ENCODE measurements at regions not wholly inside any gene's neighbourhood (a gene's known extent, or its start where the extent isn't known, plus 50 kb on each side); places are given as distances from the start of the nearest gene placed in this dataset.

DNA sequence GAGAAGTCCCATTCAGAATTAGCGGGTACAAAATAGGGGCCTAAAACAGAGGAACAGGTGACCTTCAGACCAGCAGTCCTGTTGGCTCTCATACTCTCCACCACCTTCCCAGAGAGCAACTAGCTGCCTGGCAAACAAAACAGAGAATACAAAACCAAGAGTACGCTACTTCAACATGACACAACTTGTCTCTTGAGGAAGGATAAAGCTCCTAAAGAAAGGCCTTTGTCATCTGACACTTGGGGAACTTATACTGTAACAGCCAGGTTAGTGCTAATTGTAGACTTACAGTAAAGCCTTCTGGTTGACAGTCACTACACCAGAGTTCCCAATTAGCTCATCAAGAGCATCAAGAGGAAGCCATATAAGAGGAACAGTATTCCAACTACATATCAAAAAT lies 282.1 kb upstream of the NT5C1B start:
- BruUV-seq (replicated peaks): no TSS peak
- ChIA-PET CTCF (no interaction called here), POLR2A (no interaction called here)
- no peak overlapping the region for H3K27ac ChIP-seq (ENCODE audit: insufficient read depth, low read depth, low read length)
- no peak overlapping the region for H3K4me2 ChIP-seq (ENCODE audit: insufficient read depth, low read length)
- intact Hi-C loops (cut with micrococcal nuclease) (loop anchor here (10.0 kb wide), 1 partner anchor 347 kb away; no protein-coding TSS in a partner anchor), dilution Hi-C loops (cut with MboI; ENCODE audit: extremely low pct_ligation_motif_present, low sequenced_read_pairs) (no loop called here)
- no peaks in the 10 kb centered on the region for H3K27me3 ChIP-seq (ENCODE audit: control insufficient read depth in 2 of 2, insufficient read depth in 2 of 2, low read length in 2 of 2)
- H3K4me3 ChIP-seq (replicated peaks in 1 of 3; ENCODE audit: insufficient read depth in 1 of 3, low read depth in 1 of 3, low read length in 3 of 3): no peak overlapping the region
- H2AFZ ChIP-seq (ENCODE audit: low read depth, low read length): no peak overlapping the region
- no peaks in the 10 kb centered on the region for H3K36me3 ChIP-seq (ENCODE audit: control insufficient read depth in 2 of 2, extremely low read depth in 1 of 2, insufficient read depth in 2 of 2, low read length in 2 of 2)
- H4K20me1 ChIP-seq (replicated peaks; ENCODE audit: control insufficient read depth, extremely low read depth, insufficient read depth, low read length): no peaks in the 10 kb centered on the region
- no peaks in the 10 kb centered on the region for H3K79me2 ChIP-seq (ENCODE audit: control insufficient read depth, insufficient read depth, low read length)
- no peaks in the 10 kb centered on the region for H3K9me3 ChIP-seq (replicated peaks; ENCODE audit: control insufficient read depth, insufficient read depth, low read length)
- no peak for TF ChIP-seq GATA2 (IDR thresholded peaks at IDR 0.05; ENCODE audit: insufficient read depth, insufficient read length, low read depth, low read length)
- no peak for TF ChIP-seq MYC (IDR thresholded peaks at IDR 0.05; ENCODE audit: low read depth, low read length)
- TF ChIP-seq MAX (IDR thresholded peaks at IDR 0.05; ENCODE audit: insufficient read depth, insufficient read length): no peak
- no peak for TF ChIP-seq POLR2AphosphoS5 (IDR thresholded peaks at IDR 0.05; ENCODE audit: insufficient read depth, low read depth, low read length)
- TF ChIP-seq EZH2 (IDR thresholded peaks at IDR 0.05; ENCODE audit: borderline replicate concordance, low read depth, low read length, severe bottlenecking): no peak
- TF ChIP-seq POLR2A (IDR thresholded peaks at IDR 0.05; ENCODE audit: low read depth, low read length): no peak
- TF ChIP-seq FOS (IDR thresholded peaks at IDR 0.05; ENCODE audit: borderline replicate concordance, insufficient read depth, low read length): no peak
- no peak for TF ChIP-seq CTCF (IDR thresholded peaks at IDR 0.05; ENCODE audit: extremely low read depth in 1 of 2, insufficient read depth in 1 of 2, low read depth in 1 of 2, low read length in 2 of 2)
- no peak for TF ChIP-seq JUN (IDR thresholded peaks at IDR 0.05; ENCODE audit: borderline replicate concordance, insufficient read depth, insufficient read length, low read depth)
- FAIRE-seq (no peak), DNase-seq (ENCODE audit: low read depth, low spot score) (no peak)
- no peaks in the 10 kb centered on the region for H3K4me1 ChIP-seq (ENCODE audit: control insufficient read depth, extremely low read depth, insufficient read depth, low read length)
- H3K9ac ChIP-seq (replicated peaks; ENCODE audit: extremely low read depth, insufficient read depth, low read length): no peak overlapping the region
- H3K9me1 ChIP-seq (replicated peaks; ENCODE audit: control insufficient read depth, extremely low read depth, insufficient read depth, low read length): no peaks in the 10 kb centered on the region

All from endothelial cell of umbilical vein (primary cell).